ENCODE measurements at regions not wholly inside any gene's neighbourhood (a gene's known extent, or its start where the extent isn't known, plus 50 kb on each side); places are given as distances from the start of the nearest gene placed in this dataset.
"Not testable (repeated sequence)": the region's sequence is repeated elsewhere in the genome, so short reads cannot be mapped to it uniquely, and the experiment has no call there.

GRCh38 chr9:63912451-63912850, 1372.6 kb downstream of the FOXD4L5 start:
- DNase-seq = not testable (repeated sequence)

GRCh38 chr9:63909076-63909475, 1375.9 kb downstream of the FOXD4L5 start:
- DNase-seq = not testable (repeated sequence)

DNA sequence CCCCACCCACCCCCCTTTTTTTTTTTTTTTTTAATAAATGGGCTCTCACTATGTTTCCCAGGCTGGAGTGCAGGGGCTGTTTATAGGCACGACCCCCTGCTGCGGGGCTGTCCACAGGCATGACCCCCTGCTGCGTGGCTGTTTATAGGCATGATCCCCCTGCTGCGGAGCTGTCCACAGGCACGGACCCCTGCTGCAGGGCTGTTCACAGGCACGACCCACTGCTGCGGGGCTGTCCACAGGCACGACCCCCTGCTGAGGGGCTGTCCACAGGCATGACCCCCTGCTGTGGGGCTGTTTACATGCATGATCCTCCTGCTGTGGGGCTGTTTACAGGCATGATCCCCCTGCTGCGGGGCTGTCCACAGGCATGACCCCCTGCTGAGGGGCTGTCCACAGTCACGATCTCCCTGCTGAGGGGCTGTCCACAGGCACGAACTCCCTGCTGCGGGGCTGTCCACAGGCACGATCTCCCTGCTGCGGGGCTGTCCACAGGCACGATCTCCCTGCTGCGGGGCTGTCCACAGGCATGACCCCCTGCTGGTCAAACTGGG, 1385.3 kb downstream of the FOXD4L5 start:
- DNase-seq = not testable (repeated sequence)

DNA sequence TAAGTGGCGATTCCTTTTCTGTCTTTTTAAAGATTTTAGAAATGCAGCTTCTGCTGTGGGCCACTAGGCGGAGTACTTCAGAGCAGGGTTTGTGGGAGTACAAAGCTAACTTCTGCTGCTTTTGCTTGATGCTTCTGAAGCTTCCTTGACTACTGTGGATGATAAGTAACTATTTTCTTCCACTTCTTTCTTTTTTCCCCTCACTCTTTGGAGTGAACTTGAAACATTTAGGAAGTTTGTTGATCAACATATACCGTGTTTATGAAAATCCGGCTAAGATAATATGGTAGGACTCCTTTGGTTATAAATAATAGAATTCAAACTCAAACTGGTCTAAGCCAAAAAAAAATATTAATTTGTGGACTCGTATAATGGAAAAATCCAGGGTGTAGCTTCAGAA, 1403.6 kb downstream of the FOXD4L5 start:
- DNase-seq = not testable (repeated sequence)

DNA sequence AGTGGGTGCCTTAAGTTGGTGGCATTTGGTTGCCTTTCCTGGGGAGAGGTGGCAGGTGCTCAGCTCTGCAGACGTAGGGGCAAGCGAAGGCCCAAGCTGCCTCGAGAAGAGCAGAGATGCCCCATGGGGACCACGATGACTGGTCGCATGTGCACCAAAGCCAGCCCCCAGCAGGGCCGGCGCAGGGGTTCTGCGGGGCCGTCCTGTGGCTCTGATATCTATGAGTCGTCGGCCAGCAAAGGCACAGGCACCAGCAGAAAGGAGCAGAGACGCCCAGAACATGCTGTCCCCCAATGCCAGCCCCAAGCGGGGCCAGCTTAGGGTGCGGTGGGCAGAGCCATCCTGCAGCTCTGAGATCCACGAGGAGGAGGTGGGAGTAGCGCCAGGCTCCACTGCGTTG, 1408.6 kb downstream of the FOXD4L5 start:
- not testable (repeated sequence) for DNase-seq

DNA sequence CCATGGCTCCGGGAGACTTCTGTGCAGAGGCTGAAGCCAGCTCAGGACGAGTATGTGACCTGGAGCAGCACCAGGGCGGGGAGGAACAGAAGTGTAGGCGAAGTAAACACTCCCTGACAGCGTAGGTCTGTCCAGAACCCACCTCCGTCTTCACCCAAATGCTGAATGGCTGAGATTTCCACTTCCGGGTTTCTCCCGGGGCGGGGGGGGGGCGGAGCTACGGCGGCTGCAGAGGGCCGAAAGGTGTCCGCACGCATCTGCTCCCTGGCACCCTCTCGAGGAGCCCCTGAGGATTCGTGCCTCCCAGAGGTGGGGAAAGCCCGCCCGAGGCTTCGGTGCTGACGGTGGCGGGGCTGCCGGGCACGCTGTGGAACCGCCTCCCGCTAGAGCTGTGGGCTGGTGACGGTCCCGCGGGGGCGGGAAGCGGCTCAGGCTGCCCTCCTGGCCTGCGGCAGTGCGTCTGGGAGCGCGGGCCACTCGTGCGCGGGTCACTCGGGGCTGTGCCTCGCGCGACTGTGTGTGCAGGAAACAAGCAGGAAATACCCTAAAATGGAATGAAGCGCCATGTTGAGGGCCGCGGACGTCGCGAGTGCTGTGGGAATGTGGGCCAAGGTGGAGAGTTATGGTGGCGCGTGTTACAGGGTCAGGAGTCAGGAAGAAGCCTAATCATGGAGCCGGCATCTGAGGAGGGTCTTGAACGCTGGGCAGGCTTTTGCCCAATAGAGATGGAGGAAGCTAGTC, 1425.4 kb downstream of the FOXD4L5 start:
- peak in 2 of 4 experiments; percentile 3 to 32 for DNase-seq

GRCh38 chr9:63859090-63859474, 1425.9 kb downstream of the FOXD4L5 start:
- DNase-seq = not testable (repeated sequence)

DNA sequence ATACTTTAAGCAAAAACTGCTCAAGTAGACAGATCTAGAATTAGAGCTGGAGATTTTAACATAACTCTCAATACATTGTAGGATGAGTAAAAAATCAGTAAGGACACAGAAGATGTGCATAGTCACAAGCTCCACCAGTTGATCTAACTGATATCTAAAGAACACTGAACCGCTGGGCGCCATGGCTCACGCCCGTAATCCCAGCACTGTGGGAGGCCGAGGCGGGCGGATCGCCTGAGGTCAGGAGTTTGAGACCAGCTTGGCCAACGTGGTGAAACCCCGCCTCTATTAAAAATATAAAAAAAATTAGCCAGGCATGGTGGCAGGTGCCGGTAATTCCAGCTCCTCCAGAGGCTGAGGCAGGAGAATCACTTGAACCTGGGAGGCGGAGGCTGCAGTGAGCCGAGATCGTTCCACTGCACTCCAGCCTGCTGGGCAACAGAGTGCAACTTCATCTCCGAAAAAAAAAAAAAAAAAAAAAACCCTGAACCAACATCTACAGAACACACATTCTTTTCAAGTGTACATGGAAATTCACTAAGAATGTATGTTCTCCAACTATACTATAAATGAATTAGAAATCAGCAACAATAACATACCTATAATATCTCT, 1431.8 kb downstream of the FOXD4L5 start:
- not testable (repeated sequence) for DNase-seq

DNA sequence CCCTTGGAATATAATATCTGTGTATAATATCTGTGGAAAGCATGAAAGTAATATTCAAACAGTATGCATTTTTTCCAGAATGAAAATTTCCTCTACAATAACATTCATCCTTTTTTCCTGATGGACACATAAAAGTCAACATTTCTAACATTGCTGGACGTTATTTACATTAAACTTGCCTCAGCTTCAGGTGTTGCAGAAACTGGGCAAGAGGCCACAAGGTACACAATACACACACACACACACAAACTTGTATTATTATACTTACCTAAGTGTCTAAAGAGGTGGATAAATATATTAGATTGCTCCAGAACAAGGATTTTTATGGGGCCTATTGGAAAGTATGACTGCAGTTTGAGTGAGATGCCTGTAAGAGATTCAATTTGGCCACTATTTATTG, 1460.2 kb downstream of the FOXD4L5 start:
- not testable (repeated sequence) for DNase-seq

GRCh38 chr9:63823375-63824201, 1461.4 kb downstream of the FOXD4L5 start:
- not testable (repeated sequence) for DNase-seq

DNA sequence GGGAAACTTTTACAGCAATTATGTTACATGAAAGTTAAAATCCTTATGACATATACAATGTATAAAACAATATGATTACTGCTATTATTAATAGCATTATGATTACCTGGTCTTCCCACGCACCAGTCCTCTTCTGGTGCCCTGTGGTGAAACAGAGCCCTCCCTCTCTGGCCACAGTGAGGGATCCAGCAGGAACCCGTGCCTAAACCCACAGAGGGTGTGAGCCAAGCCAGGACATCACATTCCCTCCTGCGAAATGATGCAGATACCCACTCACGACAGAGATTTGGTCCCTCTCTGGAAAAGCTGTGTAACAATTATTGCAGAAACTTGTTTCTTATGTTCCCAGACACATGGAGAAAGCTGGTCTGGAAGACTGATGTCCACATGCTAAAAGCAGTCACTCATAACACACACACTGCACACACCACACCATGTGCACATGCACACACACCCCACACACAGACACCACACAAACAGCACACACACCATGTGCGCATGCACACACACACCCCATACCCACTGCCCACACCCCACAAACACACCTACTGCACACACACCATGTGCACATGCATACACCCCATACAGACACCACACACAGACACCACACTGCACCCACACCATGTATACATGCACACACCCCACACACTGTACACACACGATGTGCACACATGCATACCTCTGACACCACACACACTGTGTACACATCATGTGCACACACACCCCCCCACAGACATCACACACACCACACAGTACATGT, 1462.2 kb downstream of the FOXD4L5 start:
- not testable (repeated sequence) for DNase-seq

DNA sequence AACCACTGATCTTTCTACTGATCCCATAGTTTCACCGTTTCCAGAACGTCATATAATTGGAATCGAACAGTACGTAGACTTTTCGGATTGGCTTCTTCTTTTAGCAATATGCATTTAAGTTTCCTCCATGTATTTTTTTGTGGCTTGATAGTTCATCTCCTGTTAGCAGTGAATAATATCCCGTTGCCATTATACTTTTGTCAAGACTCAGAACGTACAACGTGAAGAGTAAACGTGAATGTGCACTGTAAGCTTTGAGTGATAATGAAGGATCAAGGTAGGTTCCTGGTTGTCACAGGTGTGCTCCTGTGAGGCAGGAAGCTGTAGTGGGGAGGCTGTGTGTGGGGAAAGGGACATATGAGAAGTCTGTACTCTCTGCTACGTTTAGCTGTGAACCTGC, 1463.7 kb downstream of the FOXD4L5 start:
- not testable (repeated sequence) for DNase-seq

GRCh38 chr9:63820882-63821281, 1464.1 kb downstream of the FOXD4L5 start:
- not testable (repeated sequence) for DNase-seq

- not testable (repeated sequence) for DNase-seq
Measured at GRCh38 chr9:63820383-63820782, 1464.6 kb downstream of the FOXD4L5 start.

- peak; percentile 11 to 47 (median 26) for DNase-seq
Measured at GRCh38 chr9:63817622-63818518, 1467.1 kb downstream of the FOXD4L5 start.

- peak; percentile 91 to 94 (median 94) for DNase-seq
Measured at GRCh38 chr9:63816751-63817621, 1468.0 kb downstream of the FOXD4L5 start.

DNA sequence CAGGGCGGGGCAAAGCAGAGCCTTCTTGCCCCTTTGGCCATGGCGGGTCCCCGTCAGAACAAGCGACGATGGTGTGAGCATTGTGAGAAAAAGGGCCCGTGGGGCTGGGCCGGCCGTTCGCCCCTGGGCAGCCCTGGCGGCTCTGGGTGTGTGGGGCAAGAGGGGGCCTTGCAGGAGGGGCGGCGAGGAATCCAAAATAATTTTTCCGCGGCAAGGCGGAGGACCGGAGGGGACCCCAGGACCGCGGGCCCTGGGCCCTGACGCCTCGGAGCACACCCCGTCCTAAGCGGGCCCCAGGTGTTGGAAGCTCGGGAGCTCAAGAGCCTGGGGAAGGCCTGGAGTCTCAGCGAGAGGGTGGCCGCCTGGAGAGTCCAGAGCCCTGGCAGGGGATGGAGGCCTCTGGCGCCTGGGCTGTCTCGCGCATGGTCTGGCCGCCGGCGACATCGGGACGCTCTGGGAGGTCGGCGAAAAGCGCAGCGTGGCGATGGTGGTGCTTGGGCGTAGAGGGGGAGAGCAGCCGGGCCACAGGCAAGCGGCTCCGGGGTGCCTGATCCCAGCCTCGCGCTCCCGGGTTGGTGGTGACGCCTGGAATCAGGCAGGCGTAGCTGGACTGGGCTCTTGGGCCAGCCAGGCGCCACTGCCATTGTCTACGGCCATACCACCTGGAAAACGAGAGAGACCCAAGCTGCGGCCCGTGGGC, 1469.9 kb downstream of the FOXD4L5 start:
- not testable (repeated sequence) for DNase-seq

- DNase-seq = peak in 1 of 4 experiments; percentile 11
Measured at GRCh38 chr9:63813391-63814021, 1471.5 kb downstream of the FOXD4L5 start.

DNA sequence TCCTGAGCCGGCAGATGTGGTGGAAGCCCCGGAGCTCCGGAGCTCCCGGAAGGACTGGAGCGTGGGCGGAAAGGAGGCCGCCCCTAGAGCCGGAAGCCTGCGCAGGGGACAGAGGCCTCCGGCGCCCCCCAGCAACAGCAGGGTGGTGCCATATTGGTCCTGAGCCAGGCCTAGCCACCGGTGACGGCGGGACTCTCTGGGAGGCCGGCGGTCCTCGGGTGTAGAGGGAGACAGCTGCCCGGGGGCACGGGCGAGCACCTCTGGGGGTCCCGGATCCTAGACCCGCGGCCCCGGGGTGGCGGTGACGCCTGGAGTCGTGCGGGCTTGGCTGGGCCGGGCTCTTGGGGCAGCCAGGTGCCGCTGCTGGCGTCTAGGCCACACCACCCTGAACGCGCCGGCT, 1472.2 kb downstream of the FOXD4L5 start:
- not testable (repeated sequence) for DNase-seq
